Hepatocyte (in vitro differentiated cells): ENCODE measurements at regions not wholly inside any gene's neighbourhood (a gene's known extent, or its start where the extent isn't known, plus 50 kb on each side); places are given as distances from the start of the nearest gene placed in this dataset.

Experiments
- CTCF ChIP-seq: fragments of 200-600 bp; sonication (generic); IDR thresholded peaks from 2 replicates; pipeline ENCODE4 v1.5.1; 2016; ENCODE audit warnings: antibody characterized with exemption, mild to moderate bottlenecking; ENCODE audit not compliant: poor library complexity
- EZH2phosphoT487 ChIP-seq: fragments of 200-600 bp; sonication (generic); IDR thresholded peaks from one replicate; pipeline ENCODE4 v1.6.1; 2018; ENCODE audit warnings: antibody characterized with exemption, mild to moderate bottlenecking, low read depth, moderate library complexity; ENCODE audit not compliant: unreplicated experiment, severe bottlenecking

GRCh38 chr6:78062993-78063392 is 410.2 kb downstream of the MEI4 start:
- TF ChIP-seq EZH2phosphoT487 (no peak), CTCF (no peak)
